MCF 10A (cell line): ENCODE measurements at regions not wholly inside any gene's neighbourhood (a gene's known extent, or its start where the extent isn't known, plus 50 kb on each side); places are given as distances from the start of the nearest gene placed in this dataset.

Experiments
- BruUV-seq: library from RNA; stranded (reverse); fragments of 400-500 nt; replicated peaks from 2 replicates; lab custom pipeline; 2021; lab: Mats Ljungman, UMichigan
- CTCF ChIA-PET: fragments of 300-600 bp; sonication (Branson Sonifier 250); formaldehyde crosslinking; extraction: SDS; loops from one replicate; lab custom pipeline; 2021; ENCODE audit warnings: antibody characterized with exemption, inconsistent platforms; lab: Yijun Ruan, JAX
- POLR2A ChIA-PET: fragments of 300-600, 350-650 bp; sonication (Branson Sonifier 250); formaldehyde crosslinking; extraction: SDS; loops from one replicate; lab custom pipeline; 2020; ENCODE audit warnings: antibody characterized with exemption, inconsistent platforms; lab: Yijun Ruan, JAX
- DNase-seq: peaks from one replicate; pipeline ENCODE4 v3.0.0-alpha.2; 2018; ENCODE audit not compliant: unreplicated experiment
- H3K27ac Mint-ChIP-seq: one replicate; pipeline ENCODE4 v1.8.0; 2022; ENCODE audit warnings: mild to moderate bottlenecking, low read depth, mixed read lengths; ENCODE audit not compliant: unreplicated experiment
- H3K27me3 Mint-ChIP-seq: one replicate; pipeline ENCODE4 v1.8.0; 2022; ENCODE audit warnings: mixed read lengths; ENCODE audit not compliant: insufficient read depth, unreplicated experiment
- H3K36me3 Mint-ChIP-seq: one replicate; pipeline ENCODE4 v1.8.0; 2022; ENCODE audit warnings: mild to moderate bottlenecking, moderate library complexity, mixed read lengths; ENCODE audit not compliant: insufficient read depth, unreplicated experiment
- H3K4me1 Mint-ChIP-seq: one replicate; pipeline ENCODE4 v1.8.0; 2022; ENCODE audit warnings: mixed read lengths; ENCODE audit not compliant: insufficient read depth, unreplicated experiment
- H3K4me3 Mint-ChIP-seq: one replicate; pipeline ENCODE4 v1.8.0; 2022; ENCODE audit warnings: mild to moderate bottlenecking, moderate library complexity, mixed read lengths; ENCODE audit not compliant: unreplicated experiment
- H3K9me3 Mint-ChIP-seq: one replicate; pipeline ENCODE4 v1.8.0; 2022; ENCODE audit warnings: mixed read lengths; ENCODE audit not compliant: unreplicated experiment
- CTCF ChIP-seq: fragments of 200-600 bp; IDR thresholded peaks from one replicate; pipeline ENCODE4 v1.8.0; 2022; ENCODE audit warnings: antibody characterized with exemption, mild to moderate bottlenecking; ENCODE audit not compliant: unreplicated experiment
- intact Hi-C: fragments of 100-400 bp; cut with micrococcal nuclease; formaldehyde crosslinking; loops from 2 replicates; pipeline ENCODE4 v1.14.1; 2022

GRCh38 chr1:50358962-50359361 is 64.3 kb downstream of the DMRTA2 start:
- Mint-ChIP-seq H3K4me3 (no peak overlapping the region), H3K36me3 (peaks cover 5% of the 10 kb centered on the region), H3K27ac (no peak overlapping the region), H3K27me3 (peaks cover 56% of the 10 kb centered on the region), H3K9me3 (peaks cover 9% of the 10 kb centered on the region), H3K4me1 (no peaks in the 10 kb centered on the region)
- DNase-seq = no peak
- POLR2A ChIA-PET = interaction anchor here (0.7 kb wide), 1 partner anchor 100 kb away, joined by 3 read pairs; no protein-coding TSS in a partner anchor
- no TSS peak for BruUV-seq
- intact Hi-C loops = no loop called here
- CTCF ChIA-PET = interaction anchor here (0.6 to 2.6 kb wide), 2 partner anchors 9 to 10 kb away, joined by 5 to 11 read pairs; no protein-coding TSS in a partner anchor
- no peak for TF ChIP-seq CTCF

- Mint-ChIP-seq H3K4me3 (no peak overlapping the region), H3K27me3 (peaks cover 47% of the 10 kb centered on the region), H3K9me3 (peaks cover 5% of the 10 kb centered on the region), H3K36me3 (peaks cover 5% of the 10 kb centered on the region), H3K27ac (no peak overlapping the region), H3K4me1 (no peaks in the 10 kb centered on the region)
- POLR2A ChIA-PET = no interaction called here
- BruUV-seq = no TSS peak
- DNase-seq = no peak
- intact Hi-C loops = no loop called here
- CTCF ChIA-PET = interaction anchor here (0.6 to 2.6 kb wide), 4 partner anchors 9 to 98 kb away, joined by 3 to 17 read pairs (median 7); no protein-coding TSS in a partner anchor
- TF ChIP-seq CTCF = no peak
Measured at GRCh38 chr1:50357186-50357585, 66.1 kb downstream of the DMRTA2 start.

GRCh38 chr1:50354813-50355212 is 68.4 kb downstream of the DMRTA2 start:
- CTCF ChIA-PET = interaction anchor here (0.6 to 0.7 kb wide), 2 partner anchors 251 to 1823 kb away, joined by 3 to 4 read pairs; no protein-coding TSS in a partner anchor
- intact Hi-C loops = no loop called here
- POLR2A ChIA-PET = no interaction called here
- Mint-ChIP-seq H3K9me3 (no peaks in the 10 kb centered on the region), H3K27ac (no peak overlapping the region), H3K4me3 (no peak overlapping the region), H3K27me3 (peaks cover 27% of the 10 kb centered on the region), H3K4me1 (no peaks in the 10 kb centered on the region), H3K36me3 (no peaks in the 10 kb centered on the region)
- no TSS peak for BruUV-seq
- no peak for TF ChIP-seq CTCF
- DNase-seq = no peak

GRCh38 chr1:50352428-50352827 is 70.8 kb downstream of the DMRTA2 start:
- CTCF ChIA-PET = interaction anchor here (0.9 to 1.2 kb wide), 2 partner anchors 9 to 45 kb away, joined by 3 to 4 read pairs; no protein-coding TSS in a partner anchor
- H3K36me3 Mint-ChIP-seq = no peaks in the 10 kb centered on the region

More at GRCh38 chr1:50352428-50352827, 70.8 kb downstream of the DMRTA2 start:
- POLR2A ChIA-PET = no interaction called here
- Mint-ChIP-seq H3K4me1 (no peaks in the 10 kb centered on the region), H3K9me3 (no peaks in the 10 kb centered on the region), H3K27me3 (peaks cover 27% of the 10 kb centered on the region), H3K4me3 (no peak overlapping the region), H3K27ac (no peak overlapping the region)
- TF ChIP-seq CTCF = no peak
- no TSS peak for BruUV-seq
- DNase-seq = no peak
- intact Hi-C loops = no loop called here
